Glomerular visceral epithelial cell (primary cell): ENCODE measurements at regions not wholly inside any gene's neighbourhood (a gene's known extent, or its start where the extent isn't known, plus 50 kb on each side); places are given as distances from the start of the nearest gene placed in this dataset.

Experiments
- DNase-seq: peaks from one replicate; pipeline ENCODE4 v3.0.0-alpha.2; 2016; ENCODE audit errors: extremely low spot score

DNA sequence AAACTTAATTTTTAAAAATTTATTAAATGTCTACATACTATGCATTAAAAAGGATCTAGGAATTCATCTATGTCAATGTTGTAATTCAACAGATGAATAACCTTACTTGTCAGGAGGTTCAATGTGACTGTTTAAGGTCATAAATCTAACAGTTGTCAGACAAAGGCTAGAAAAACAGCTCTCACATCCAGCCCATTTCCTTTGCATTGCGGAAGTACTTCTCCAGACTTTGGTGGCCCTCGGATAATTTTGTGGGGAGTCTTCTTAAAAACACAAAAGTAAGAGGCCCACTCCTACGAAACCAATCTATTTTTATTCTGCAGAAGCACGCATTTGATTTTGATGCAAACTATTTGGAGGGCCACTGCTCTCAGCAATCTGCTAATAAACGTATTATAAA is 122.6 kb upstream of the CHRM3 start:
- no peak for DNase-seq

DNA sequence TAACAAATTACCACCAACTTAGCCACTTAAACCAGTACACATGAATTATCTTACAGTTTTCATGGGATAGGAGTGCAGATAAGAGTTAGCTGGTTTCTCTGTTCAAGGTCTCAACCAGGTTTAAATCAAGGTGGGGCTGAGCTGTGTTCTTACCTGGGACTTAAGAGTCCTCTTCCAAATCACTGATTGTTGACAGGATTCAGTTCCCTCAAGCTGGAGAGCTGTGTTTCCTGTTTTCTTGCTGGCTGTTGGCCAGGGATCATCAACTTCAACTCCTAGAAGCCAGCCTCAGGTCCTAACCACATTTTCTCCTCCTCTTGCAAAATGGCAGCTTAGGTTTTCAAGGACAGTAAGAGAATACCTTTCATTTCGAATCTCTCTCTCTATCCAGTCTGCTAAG is 123.8 kb upstream of the CHRM3 start:
- DNase-seq = no peak

DNA sequence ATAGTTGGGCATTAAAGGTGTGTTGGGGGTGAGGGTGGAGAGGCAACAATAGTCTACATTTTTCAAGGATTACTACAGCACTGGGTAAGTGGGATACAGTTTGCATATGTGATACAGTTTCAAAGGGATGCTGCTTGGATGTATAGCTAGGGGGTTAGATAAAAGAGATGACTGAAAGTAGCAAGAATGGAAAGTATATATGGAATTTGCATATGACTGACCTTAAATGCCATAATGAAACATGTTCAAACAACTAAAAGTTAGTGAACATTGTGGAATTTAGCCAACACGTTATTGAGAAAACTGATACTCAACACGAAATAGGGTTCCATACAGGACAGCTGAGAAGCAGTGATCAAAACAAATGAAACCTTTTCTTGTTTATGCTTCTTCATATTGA is 124.8 kb upstream of the CHRM3 start:
- no peak for DNase-seq

DNA sequence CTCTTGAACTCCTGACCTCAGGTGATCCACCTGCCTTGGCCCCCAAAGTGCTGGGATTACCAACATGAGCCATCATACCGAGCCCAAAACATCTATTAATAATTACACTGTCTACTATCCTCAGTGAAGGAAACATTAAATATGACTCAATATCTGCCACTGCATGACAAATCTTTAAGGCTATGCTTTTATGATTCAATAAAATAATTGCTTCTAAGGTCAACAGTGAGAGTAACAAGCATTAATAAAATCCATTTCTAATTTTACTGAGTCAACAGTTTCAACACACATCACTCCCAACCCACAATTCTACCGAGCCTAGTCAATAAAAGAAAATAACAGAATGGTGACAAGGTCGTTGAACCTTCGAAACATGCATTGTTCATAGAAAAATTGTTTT is 125.5 kb upstream of the CHRM3 start:
- no peak for DNase-seq

DNA sequence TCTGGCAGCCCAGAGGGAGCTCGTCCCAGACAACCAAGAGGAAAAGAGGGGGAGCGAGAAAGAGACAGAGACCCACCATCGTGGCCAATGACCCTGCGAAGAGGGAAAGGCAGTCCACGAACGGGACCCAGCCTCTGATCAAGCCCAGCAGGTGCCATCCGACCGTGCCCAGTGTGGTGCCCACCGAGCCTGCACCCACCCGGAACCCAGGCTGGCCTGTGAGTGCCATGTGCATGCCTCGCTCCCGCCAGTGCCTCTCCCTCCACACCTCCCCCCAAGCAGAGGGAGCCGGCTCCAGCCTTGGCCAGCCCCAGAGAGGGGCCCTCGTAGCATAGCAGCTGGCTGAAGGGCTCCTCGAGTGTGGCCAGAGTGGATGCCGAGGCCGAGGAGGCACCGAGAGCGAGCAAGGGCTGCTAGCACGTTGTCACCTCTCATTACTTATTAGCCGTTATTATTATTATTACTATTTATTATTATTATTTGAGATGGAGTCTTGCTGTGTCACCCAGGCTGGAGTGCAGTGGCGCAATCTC is 130.7 kb upstream of the CHRM3 start:
- DNase-seq = no peak

DNA sequence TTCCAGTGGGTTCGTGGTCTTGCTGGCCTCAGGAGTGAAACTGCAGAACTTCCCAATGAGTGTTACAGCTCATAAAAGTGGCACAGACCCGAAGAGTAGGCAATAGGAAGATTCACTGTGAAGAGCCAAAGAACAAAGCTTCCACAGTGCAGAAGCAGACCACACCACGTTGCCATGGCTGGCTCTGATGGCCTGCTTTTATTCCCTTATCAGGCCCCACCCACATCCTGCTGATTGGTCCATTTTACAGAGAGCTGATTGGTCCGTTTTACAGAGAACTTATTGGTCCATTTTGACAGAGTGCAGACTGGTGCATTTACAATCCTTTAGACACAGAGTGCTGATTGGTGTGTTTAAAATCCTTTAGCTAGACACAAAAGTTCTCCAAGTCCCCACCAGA is 131.4 kb upstream of the CHRM3 start:
- no peak for DNase-seq

DNA sequence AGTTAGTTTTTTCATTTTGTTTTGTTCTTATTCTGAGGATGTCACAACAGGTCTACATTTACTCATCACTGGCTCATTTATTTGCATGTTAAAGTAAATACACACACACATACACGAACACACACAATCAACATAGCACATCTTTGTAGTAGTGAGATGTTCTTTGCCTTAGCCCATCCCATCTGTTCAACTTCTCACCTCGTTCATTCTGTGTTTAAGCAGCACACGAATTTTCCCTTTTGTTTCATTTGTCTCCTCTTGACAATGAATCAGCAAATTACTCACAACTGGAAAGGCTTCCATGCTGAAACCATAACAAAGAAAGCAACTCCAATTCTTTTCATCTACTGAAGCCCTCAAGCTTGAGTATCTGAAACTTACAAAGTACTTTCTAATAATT is 133.3 kb upstream of the CHRM3 start:
- DNase-seq = no peak

DNA sequence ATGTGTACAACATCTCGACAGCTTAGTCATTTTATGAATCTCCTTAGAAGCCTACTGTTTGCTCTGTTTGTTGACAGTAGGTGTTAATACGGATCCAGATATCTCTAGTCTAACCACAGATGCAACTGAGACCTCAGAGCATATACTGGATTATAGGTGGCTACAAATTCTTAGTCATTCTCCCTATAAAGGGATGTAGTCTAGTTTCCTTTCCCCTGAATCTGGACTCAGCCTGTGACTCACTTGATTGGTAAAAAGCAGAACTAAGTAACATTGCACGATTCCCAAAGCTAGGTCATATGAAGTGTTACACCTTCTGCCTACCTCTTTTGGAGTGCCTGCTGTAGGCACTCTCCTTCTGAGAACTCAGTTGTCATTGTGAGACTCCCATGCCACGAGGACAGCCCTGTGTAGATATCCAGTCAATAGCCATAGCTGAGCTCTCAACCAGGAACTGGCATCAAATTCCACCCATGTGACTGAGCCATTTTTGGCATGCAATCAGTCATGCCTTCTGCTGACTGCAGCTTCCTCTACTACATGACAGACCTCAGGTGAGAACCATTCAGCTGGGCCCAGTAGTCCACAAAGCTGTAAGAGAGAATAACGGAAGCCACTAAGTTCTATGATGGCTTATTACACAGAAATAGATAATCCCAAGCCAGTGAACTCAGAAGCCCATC is 135.9 kb upstream of the CHRM3 start:
- no peak for DNase-seq

DNA sequence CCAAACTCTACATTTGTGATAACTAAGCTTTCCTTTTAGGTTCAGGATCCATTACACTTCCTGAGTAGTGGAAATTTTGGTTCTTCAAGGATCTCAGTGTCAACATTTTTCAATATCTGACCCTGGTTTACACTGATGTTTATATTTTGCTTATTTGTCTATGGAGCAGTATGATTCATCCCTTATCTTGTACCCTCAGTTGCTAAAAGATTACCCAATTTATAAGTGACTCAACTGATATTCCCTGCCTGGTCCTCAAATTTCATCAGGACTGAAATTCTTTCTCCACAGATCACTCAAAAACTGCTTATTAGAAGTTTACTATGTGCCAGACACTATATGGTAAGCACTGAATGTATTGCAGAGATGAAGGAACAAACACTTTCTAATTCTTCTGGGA is 139.1 kb upstream of the CHRM3 start:
- DNase-seq = no peak

DNA sequence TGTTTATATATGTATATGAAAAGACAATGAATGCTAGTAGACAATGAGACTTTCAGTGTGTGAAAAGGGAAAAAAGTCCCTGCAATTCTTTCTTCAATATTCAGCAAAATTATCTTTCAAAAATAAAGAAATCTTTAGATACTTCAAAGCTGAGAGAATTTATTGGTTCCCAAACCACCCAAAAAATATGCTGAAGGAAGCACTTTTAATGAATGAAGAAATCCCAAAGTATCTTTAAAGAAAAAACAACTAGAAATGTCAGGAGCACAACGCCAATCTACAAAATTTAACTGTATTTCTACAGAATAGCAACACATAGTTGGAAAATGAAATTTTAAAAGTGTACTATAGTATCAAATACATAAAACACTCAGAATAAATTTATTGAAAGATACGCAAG is 142.3 kb upstream of the CHRM3 start:
- DNase-seq = no peak

DNA sequence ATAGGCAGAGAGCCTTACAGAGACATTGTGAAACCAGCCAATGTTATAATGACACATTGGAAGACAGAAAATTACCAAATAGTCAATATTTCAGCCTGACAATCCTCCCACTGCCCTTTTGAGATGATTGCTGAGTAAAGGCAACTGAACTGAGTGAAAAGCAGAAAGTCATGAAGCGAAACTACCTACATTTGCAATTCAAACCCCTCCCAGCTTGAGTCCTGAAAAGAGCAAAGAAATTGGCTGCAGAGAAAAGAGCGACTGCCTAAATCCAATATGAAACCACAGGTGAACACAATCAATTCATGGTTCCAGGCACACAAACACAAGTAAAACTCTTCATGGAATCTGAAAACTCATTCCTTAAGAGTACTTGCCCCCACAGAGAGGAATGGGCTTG is 143.4 kb upstream of the CHRM3 start:
- DNase-seq = no peak

DNA sequence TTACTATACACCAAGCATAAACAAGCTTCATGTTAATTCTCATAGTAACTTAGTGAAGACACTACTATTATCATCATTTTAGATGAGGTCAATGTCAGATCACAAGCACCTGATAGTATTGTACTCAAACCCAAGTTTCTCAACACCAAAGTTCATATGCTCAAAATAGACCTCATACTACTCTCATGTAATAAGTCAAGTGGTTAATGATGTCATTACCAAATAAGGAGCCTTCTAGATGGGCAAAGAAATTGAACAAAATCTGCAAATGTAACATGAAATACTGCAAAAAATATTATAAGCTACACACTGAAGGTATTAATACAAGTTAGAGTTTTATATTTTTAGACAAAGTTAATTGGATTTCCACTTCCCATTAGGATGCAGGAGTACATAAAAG is 144.0 kb upstream of the CHRM3 start:
- no peak for DNase-seq

DNA sequence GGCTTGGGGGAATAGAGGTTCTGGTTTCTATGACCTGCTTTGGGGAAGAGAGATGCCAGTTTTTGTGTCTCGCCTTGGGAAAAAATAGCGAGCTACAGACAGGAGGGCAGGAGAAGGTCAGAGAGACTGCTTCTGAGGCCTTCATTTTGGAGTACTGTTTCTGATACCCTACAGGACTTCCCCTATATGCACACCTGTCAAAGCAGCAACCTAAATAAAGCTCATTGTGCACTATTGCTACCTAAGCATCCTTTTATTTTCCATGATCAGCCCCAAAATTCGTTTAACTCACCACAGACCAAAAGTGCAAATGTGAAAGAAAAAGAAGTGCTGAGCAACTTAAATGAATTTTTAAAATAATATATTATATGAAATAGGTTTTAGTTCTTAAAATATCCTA is 145.6 kb upstream of the CHRM3 start:
- no peak for DNase-seq

DNA sequence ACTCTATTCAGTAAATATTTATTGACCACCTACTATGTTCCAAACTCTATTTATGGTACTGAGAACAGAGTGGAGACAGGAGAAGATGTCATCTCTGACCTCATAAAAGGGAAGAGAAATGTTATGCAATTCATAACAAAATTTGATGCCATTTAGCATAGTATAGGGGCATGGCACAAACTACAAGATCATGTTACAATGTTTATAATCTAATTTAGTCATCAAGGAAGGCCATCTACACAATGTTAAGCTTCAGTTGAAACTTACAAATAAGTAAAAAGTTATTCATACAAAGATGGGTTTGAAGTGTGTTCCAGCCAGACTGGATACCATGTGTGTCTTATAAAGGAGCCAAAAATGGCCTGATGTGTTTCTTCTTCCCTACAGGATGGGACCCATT is 146.8 kb upstream of the CHRM3 start:
- no peak for DNase-seq

DNA sequence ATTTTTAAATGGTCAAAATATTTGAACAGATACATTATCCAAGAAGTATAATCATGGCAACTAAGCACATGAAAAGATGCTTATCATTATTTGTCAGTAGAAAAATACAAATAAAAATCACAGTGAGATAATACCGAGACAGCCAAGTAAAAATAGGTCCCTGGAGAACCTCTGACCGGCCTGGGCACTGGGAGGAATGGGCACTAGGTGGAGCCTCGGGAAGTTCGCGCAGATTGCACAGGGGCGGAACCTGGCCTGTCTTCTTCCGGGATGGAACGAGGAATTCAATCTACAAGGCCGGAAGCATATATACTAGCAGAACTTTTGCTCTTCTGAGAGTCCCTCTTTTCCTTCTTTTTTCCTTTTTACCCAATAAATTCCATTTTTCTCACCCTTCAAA is 148.5 kb upstream of the CHRM3 start:
- no peak for DNase-seq

DNA sequence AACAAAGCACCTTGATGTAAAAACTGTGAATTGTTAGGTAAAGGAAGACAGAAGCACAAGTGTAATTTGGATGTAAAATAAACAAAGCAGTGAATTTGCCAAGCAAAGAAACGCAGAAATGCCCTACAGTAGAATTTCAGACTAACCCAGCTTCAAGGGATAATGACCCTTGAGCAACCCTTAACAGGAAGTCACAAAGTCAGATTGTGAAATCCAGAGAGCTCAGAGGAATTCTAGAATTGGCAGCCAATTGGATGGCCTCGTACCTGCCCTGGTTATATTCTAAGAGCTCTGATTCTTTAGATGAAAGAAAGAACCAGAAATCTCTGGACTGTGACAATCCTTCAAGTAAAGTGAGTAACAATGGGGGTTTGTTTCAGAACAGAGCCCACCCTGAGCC is 152.7 kb upstream of the CHRM3 start:
- DNase-seq = no peak

DNA sequence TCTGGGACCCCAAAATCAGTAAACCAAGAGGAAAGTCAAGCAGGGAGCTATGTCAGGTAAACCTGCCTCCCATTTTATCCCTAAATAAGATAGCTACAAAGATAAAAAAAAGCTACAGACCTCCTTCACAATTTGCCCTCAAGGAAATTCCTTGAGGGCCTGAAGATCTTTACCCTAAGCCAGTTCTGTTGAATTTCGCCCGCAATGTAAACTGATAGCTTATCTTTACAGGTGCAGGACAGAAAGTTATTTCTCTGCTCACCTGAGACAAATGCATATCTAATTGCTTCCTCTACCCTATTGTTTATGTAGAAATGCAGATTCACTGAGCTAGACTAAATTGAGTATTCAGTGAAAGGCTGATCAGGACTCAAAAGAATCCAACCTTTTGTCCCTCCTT is 153.4 kb upstream of the CHRM3 start:
- no peak for DNase-seq

DNA sequence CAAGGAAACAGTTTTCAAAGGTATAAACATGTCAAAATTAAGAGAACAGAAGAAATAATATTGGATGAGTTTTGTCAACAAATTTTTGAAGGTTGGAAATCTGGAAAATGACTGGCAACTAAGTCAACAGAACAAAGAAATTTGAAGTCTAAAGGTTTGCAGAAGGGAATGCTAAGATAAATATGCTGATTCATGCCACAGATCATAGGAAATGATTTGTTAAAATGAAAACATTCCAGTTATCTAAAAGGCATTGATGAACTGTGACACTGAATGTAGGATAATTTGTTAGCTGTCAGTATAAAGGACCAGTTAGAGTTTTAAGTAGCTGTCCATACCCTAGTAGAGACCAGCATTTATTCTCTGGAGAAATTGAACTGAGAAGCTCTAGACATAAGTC is 157.9 kb upstream of the CHRM3 start:
- no peak for DNase-seq

DNA sequence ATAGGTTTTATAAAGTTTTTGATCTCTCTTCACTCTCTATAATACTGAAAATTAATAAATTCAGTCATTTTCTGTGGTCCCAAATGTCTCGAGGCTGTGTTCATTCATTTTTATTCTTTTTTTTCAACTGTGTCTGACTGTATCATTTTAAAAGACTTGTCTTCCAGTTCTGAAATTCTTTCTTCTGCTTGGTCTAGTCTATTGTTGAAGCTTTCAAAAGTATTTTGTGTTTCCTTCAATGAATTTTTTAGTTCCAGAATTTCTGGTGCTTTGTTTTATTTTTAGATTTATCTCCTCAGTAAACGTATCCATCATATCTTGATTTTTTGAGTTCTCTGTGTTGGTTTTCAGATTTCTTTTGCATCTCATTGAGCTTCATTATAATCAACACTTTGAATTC is 161.0 kb upstream of the CHRM3 start:
- no peak for DNase-seq

DNA sequence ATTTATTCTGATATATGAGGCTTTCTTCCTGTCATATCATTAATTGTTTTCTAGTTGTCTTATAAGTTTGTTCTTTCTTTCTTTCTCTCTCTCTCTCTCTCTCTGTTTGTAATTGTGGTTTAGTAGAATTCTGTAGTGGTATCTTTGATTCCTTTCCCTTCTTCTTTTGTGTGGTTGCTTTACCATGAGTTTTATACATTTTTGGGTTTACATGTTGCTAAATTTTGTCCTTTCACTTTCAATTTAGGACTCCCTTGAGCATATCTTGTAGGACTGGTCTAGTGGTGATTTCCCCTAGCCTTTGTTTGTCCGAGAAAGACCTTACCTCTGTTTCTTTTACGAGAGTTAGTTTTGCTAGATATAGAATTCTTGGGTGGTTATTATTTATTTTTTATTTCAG is 162.3 kb upstream of the CHRM3 start:
- no peak for DNase-seq

DNA sequence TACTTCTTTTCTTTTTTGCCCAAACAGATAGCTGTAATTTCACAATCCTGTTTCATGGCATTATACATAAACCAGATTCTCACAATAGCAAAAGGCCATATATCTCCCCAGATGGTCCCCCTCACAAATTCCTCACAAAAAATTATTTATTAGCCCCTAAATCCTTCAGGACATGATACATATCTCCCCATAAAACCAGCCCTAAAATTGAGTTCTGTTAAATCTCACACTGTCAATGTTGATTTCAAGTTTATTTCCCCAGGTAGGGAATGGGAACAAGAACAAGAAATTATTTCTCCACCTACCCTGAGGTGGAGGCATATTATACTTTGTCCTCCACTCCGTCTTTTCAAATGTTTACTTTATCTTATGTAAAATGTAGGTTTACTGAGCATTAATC is 163.4 kb upstream of the CHRM3 start:
- no peak for DNase-seq

DNA sequence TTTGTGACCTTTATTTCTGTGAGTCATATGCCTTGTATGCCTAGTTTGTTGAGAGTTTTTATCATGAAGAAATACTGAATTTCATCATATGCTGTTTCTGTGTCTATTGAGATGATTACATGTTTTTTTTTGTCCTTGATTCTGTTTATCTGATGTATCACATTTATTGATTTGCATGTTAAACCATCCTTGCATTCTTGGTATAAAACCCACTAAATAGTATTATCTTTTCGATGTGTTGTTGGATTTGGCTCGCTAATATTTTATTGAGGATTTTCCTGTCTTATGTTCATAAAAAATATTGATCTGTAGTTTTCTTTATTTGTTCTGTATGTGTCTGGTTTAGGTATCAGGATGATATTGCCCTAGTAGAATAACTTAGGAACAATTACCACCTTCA is 164.7 kb upstream of the CHRM3 start:
- DNase-seq = no peak

DNA sequence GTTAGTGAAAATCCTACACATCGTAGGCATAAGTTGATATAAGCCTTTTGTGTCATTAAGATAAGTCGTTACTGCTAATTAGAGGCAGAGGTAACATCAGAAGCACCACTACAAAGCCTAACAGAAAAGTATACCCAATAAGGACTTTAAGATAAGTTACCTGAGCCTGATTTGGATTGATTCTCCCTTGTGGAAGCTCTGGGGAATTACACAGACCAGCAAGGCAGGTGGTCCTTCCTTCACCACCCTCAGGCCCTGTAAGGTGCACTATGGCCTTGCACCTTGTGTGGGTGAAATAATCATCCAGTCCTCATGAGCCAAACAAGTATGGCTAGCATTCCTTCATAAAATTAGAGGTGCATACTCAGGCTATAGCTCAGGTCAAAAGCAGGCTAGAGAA is 166.7 kb upstream of the CHRM3 start:
- DNase-seq = no peak

DNA sequence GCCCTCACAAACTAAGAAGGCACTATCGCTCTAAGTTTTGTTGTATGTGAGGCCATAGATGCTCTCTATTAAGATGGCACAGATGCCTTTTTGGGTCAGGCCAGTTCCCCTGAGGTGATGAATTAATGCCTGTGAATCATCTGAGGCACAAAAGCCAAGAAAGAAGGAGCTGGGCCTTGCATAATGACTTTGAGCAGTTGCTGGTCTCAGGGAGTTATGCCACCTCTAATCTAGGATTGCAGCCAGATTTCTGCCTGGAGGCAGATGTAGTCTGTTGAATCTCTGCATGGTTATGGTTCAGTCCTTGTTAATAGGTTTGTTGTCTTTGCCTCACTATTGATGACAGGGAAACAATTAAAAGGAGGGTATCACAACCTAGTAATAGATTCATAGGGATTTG is 168.1 kb upstream of the CHRM3 start:
- no peak for DNase-seq
